GM12873 (cell line): ENCODE measurements at regions not wholly inside any gene's neighbourhood (a gene's known extent, or its start where the extent isn't known, plus 50 kb on each side); places are given as distances from the start of the nearest gene placed in this dataset.

Experiments
- TF ChIP-seq, protein P1 (sequence below): IDR thresholded peaks from 2 replicates; pipeline ENCODE4 v1.5.1; 2012; ENCODE audit warnings: low read depth, mild to moderate bottlenecking, moderate library complexity, low read length, control low read depth; ENCODE audit not compliant: insufficient read depth; ENCODE audit errors: missing control alignments

DNA sequence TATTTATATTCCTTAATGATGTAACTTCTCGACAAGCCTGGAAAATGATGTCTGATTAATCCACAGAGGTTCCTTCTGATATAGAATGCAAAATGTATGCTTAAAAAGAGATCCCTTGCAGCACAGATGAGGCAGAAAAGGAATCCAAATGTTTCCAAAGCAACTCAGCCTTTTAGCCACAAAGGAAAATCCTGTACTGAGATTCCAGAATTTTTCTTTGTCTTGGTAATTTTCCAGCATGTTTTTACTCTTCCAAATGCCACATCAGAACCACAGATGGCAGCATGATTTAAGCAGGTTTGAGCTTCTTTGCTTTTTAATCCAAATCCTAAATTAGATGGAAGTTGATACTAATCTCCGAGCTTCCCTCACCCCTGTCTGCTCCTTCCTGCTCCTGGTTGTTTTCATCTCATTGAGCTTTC lies 176.4 kb upstream of the PALMD start:
- TF ChIP-seq, protein P1, sequence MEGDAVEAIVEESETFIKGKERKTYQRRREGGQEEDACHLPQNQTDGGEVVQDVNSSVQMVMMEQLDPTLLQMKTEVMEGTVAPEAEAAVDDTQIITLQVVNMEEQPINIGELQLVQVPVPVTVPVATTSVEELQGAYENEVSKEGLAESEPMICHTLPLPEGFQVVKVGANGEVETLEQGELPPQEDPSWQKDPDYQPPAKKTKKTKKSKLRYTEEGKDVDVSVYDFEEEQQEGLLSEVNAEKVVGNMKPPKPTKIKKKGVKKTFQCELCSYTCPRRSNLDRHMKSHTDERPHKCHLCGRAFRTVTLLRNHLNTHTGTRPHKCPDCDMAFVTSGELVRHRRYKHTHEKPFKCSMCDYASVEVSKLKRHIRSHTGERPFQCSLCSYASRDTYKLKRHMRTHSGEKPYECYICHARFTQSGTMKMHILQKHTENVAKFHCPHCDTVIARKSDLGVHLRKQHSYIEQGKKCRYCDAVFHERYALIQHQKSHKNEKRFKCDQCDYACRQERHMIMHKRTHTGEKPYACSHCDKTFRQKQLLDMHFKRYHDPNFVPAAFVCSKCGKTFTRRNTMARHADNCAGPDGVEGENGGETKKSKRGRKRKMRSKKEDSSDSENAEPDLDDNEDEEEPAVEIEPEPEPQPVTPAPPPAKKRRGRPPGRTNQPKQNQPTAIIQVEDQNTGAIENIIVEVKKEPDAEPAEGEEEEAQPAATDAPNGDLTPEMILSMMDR: no peak

DNA sequence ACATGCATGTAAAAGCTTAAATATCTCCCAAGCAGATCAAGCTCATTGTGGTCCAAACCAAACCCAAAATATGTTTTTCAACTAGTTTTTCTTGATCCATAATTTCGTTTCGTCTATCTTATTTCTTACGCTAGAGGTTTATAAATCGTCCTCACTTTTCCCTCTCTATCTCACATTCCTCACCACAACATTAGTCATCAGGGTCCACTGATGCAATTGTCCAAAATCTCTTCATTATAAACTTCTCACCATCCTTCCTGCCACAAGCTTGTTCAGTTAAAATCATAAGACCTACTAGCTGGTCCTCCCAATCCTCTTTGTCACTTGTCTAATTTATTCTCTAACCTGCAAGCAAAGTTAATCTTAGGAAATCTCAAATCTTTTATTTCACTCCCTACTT lies 173.0 kb upstream of the PALMD start:
- TF ChIP-seq, protein P1: no peak

DNA sequence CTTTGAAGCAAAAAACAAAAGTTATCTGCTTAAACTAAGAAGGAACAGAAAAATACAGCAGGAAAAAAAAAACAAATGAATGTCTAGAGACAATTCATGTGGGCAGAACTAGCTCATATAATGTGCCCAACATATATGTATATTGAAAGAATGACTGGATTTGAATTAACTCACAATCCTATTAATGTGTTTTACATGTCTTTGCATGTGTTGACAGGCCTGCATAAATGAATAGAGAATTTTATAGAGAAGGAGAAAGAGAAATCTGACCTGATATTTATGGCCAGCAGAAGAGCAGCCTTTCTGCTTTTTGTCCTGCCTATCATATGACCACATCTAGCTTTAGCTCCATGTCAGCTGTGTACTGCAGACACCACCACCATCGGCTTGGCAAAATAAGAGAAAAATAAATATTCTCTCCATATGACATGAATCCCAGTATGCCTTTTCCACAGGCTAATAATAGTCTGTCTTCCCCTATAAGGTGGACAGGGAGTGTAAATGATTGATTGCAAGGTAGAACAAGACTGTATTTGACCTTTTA lies 171.5 kb upstream of the PALMD start:
- TF ChIP-seq, protein P1: no peak

DNA sequence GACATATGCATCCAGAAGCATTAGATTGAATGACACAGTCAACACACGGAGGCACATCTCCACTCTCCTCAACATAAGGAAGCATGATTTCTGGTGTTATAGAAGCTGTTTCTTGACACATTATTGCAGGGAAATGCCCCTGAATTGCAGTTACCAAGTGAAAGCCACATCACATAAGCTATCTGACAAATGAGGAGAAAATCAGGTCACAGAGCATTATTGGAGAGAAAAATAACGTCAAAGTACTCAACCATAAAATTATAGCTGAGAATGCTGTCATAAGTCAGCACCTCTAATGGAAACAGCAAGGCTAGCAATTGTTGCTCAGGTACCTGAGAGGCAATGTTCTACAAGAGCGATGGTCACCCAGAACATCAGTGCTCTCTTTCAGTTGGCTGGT lies 169.9 kb upstream of the PALMD start:
- TF ChIP-seq, protein P1: no peak

DNA sequence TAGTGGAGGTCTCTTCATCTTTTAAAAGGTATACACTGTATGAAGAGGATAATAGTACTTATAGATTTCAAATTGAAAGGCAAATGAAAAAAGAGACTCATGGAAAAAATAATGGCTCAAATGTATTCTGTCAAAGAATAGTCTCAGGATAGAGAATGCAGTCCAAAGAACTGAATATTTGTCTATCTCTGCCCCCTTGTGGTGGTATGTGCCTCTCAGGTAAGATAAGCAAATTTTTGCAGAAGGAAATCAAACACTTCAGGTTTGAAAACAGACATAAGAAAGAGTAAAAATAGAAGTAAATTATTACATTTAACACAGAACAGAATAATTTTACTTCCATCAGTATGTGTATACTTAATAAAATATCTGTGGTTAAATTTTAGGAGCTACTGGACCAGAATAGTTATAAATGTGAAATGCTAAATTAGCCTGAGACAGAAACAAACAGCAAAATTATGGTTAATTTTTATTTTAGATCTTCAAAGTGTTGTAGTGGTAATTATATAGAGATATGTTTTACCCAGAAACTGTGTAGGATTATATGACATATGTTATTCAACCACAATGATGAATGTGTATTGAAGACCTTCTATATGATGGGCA lies 164.4 kb upstream of the PALMD start:
- TF ChIP-seq, protein P1: peak; percentile 55

DNA sequence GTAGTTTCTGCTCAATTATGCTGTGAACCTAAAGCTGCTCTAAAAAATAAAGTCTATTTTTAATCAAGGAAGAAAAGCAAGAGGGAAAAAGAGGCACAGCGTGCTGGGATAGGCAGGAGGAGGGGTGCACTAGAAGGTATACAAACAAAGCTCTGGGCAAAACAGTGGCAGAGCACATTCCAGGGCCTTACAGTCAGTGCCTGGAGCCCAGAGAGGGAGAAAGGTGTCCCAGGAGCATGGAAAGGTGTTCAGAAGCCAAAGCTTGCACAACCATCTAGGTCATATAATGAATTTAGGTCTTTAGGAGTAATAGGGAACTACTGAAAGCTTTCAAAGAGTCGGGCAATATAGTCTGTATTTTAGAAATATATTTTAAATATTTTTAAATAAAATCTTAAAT lies 163.6 kb upstream of the PALMD start:
- TF ChIP-seq, protein P1: no peak

DNA sequence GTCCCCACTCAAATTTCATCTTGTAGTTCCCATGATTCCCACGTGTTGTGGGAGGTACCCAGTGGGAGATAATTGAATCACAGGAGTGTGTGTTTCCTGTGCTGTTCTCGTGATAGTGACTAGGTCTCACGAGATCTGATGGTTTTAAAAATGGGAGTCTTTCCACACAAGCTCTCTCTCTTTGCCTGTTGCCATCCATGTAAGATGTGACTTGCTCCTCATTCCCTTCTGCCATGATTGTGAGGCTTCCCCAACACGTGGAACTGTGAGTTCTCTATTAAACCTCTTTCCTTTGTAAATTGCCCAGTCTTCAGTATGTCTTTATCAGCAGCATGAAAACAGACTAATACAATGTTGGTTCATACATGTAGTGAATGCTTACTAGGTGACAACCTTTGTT lies 163.2 kb upstream of the PALMD start:
- TF ChIP-seq, protein P1: no peak
